T-cell (primary cell): ENCODE measurements at regions not wholly inside any gene's neighbourhood (a gene's known extent, or its start where the extent isn't known, plus 50 kb on each side); places are given as distances from the start of the nearest gene placed in this dataset.
A peak's percentile ranks its signal among the peaks of the same experiment; 100 is the strongest.

Source experiments
- ATAC-seq, 4 experiments: fragments of 200-7000 bp in 3 of 4; fragments of 150-1000 bp in 1 of 4; cut with Tn5 transposase; replicated peaks in 1 of 4; 1 replicate in 3 of 4; 2 replicates in 1 of 4; pipeline ENCODE4 v1.10.0; 2021; ENCODE audit warnings: moderate library complexity in 3 of 4, mild to moderate bottlenecking in 2 of 4, moderate number of reproducible peaks in 1 of 4
- CTCF ChIA-PET, 2 donors: fragments of 300-600 bp; sonication (Branson Sonifier 250); formaldehyde crosslinking; loops; one replicate each; lab custom pipeline; 2022; ENCODE audit warnings: antibody characterized with exemption in 2 of 2; lab: Charles Lee
- POLR2A ChIA-PET, 2 donors: fragments of 300-600 bp; sonication (Branson Sonifier 250); formaldehyde crosslinking; loops; one replicate each; lab custom pipeline; 2022; ENCODE audit warnings: antibody characterized with exemption in 2 of 2; lab: Charles Lee
- DNase-seq, 35 experiments: peaks; one replicate each; pipeline versions ENCODE4 v3.0.0 to v3.0.0-alpha.2; 2013 to 2023
- H3K27ac ChIP-seq: one replicate; pipeline ENCODE4 v1.5.1; 2013; ENCODE audit warnings: low read length
- H3K27me3 ChIP-seq, 2 experiments: replicated peaks in 1 of 2; 1 replicate in 1 of 2; 2 replicates in 1 of 2; pipeline versions ENCODE4 v1.6.1 to v1.7.0; 2013; ENCODE audit warnings: low read length in 1 of 2, mixed read lengths in 1 of 2; ENCODE audit not compliant: control insufficient read depth in 2 of 2, insufficient read depth in 2 of 2; ENCODE audit errors: extremely low read depth in 1 of 2
- H3K36me3 ChIP-seq, 2 donors: 1 replicate in 1 of 2; 2 replicates in 1 of 2; pipeline versions ENCODE4 v1.6.1 to v1.7.0; 2013; ENCODE audit warnings: low read length in 1 of 2; ENCODE audit not compliant: control insufficient read depth in 2 of 2, insufficient read depth in 1 of 2; ENCODE audit errors: extremely low read depth in 1 of 2
- H3K4me1 ChIP-seq, 2 experiments: 1 replicate in 1 of 2; 2 replicates in 1 of 2; pipeline versions ENCODE4 v1.6.1 to v1.7.0; 2013; ENCODE audit warnings: low read length in 2 of 2, mixed read lengths in 1 of 2; ENCODE audit not compliant: insufficient read depth in 2 of 2, control insufficient read depth in 1 of 2; ENCODE audit errors: extremely low read depth in 1 of 2
- H3K4me3 ChIP-seq, 2 donors: 1 replicate in 1 of 2; 2 replicates in 1 of 2; pipeline versions ENCODE4 v1.5.1 to v1.7.0; 2013; ENCODE audit warnings: mild to moderate bottlenecking in 2 of 2, low read length in 1 of 2, moderate library complexity in 1 of 2; ENCODE audit not compliant: control insufficient read depth in 1 of 2; ENCODE audit errors: extremely low read depth in 1 of 2
- H3K9me3 ChIP-seq: 2 replicates; pipeline ENCODE4 v1.7.0; 2013
- H3K27ac Mint-ChIP-seq, 2 donors: one replicate each; pipeline ENCODE4 v1.8.0; 2020 to 2021; ENCODE audit warnings: mild to moderate bottlenecking in 2 of 2, mixed read lengths in 2 of 2
- H3K27me3 Mint-ChIP-seq, 2 donors: one replicate each; pipeline ENCODE4 v1.8.0; 2021 to 2022; ENCODE audit warnings: mixed read lengths in 2 of 2
- H3K36me3 Mint-ChIP-seq: one replicate; pipeline ENCODE4 v1.8.0; 2021; ENCODE audit warnings: mixed read lengths
- H3K4me1 Mint-ChIP-seq, 3 donors: one replicate each; pipeline ENCODE4 v1.8.0; 2020 to 2022; ENCODE audit warnings: mixed read lengths in 3 of 3, mild to moderate bottlenecking in 1 of 3
- H3K4me3 Mint-ChIP-seq, 3 donors: one replicate each; pipeline ENCODE4 v1.8.0; 2020 to 2022; ENCODE audit warnings: mild to moderate bottlenecking in 3 of 3, mixed read lengths in 3 of 3, moderate library complexity in 3 of 3
- H3K9me3 Mint-ChIP-seq, 3 donors: one replicate each; pipeline ENCODE4 v1.8.0; 2020 to 2022; ENCODE audit warnings: mixed read lengths in 3 of 3
- WGBS: methylation state at CpG from one replicate; pipeline ENCODE4 v1.1.5; 2013; ENCODE audit warnings: missing lambda C conversion rate; ENCODE audit not compliant: insufficient coverage; 5-methylcytosine and 5-hydroxymethylcytosine counted together

DNA sequence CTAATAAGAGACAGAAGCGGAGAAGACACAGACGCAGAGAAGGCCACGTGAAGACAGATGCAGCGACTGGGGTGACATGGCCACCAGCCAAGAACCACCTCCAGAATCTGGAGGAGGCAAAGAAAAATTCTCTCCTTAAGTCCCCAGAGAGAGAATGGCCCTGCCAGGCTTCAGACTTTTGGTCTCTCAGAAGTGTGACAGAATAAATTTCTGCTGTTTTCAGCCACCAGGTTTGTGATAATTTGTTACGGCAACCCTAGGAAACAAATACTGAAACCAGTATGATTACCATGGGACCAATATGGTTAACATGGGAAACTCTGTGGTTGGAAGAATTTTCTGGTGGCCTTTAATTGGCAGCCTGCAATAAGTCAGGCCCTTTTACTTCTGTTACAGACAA lies 63.9 kb upstream of the DOCK9 start:
- Histone ChIP-seq H3K9me3 (no peaks in the 10 kb centered on the region), H3K27ac (peak overlapping the region; percentile 42), H3K4me1 (peaks cover 30 to 58% of the 10 kb centered on the region in 2 experiments), H3K4me3 (no peak overlapping the region), H3K36me3 (no peaks in the 10 kb centered on the region), H3K27me3 (no peaks in the 10 kb centered on the region)
- CTCF ChIA-PET: interaction anchor here (0.6 to 2.0 kb wide), 4 partner anchors 13 to 199 kb away, joined by 3 to 10 read pairs (median 4); no protein-coding TSS in a partner anchor
- DNase-seq (no peak), ATAC-seq (no peak)
- H3K9me3 Mint-ChIP-seq: no peaks in the 10 kb centered on the region
- no peaks in the 10 kb centered on the region for H3K36me3 Mint-ChIP-seq
- WGBS: 70% methylated on average over 2 of the region's 5 CpGs
- POLR2A ChIA-PET: no interaction called here
- H3K27me3 Mint-ChIP-seq: no peaks in the 10 kb centered on the region
- H3K27ac Mint-ChIP-seq: peak overlapping the region; percentile 97 to 98
- no peak overlapping the region for H3K4me3 Mint-ChIP-seq
- H3K4me1 Mint-ChIP-seq: peaks cover 76 to 86% (median 83%) of the 10 kb centered on the region in 3 donors

GRCh38 chr13:99042521-99043250 lies 64.8 kb upstream of the DOCK9 start:
- Histone ChIP-seq H3K4me3 (no peak overlapping the region), H3K4me1 (peaks cover 35 to 67% of the 10 kb centered on the region in 2 experiments), H3K36me3 (no peaks in the 10 kb centered on the region), H3K9me3 (no peaks in the 10 kb centered on the region), H3K27ac (peak overlapping the region; percentile 81), H3K27me3 (no peaks in the 10 kb centered on the region)
- Mint-ChIP-seq H3K36me3 (no peaks in the 10 kb centered on the region), H3K4me1 (peaks cover 77 to 90% (median 87%) of the 10 kb centered on the region in 3 donors), H3K9me3 (no peaks in the 10 kb centered on the region), H3K27ac (peak overlapping the region; percentile 97 to 98), H3K27me3 (no peaks in the 10 kb centered on the region), H3K4me3 (peak overlapping the region in 1 of 3 donors; percentile 15)
- DNase-seq: no peak
- ATAC-seq: no peak
- ChIA-PET POLR2A (no interaction called here), CTCF (interaction anchor here (0.6 to 2.0 kb wide), 3 partner anchors 14 to 224 kb away, joined by 3 to 10 read pairs (median 5); no protein-coding TSS in a partner anchor)
- 100% methylated on average over 1 of the region's 4 CpGs for WGBS

GRCh38 chr13:99043831-99044231 lies 66.0 kb upstream of the DOCK9 start:
- DNase-seq: no peak
- Histone ChIP-seq H3K27me3 (no peaks in the 10 kb centered on the region), H3K4me3 (no peak overlapping the region), H3K4me1 (peaks cover 37 to 75% of the 10 kb centered on the region in 2 experiments), H3K27ac (peak overlapping the region; percentile 81), H3K9me3 (no peaks in the 10 kb centered on the region), H3K36me3 (no peaks in the 10 kb centered on the region)
- no peak for ATAC-seq
- CTCF ChIA-PET: interaction anchor here (1.4 to 2.0 kb wide), 2 partner anchors 15 to 222 kb away, joined by 3 to 10 read pairs; no protein-coding TSS in a partner anchor
- no peaks in the 10 kb centered on the region for H3K36me3 Mint-ChIP-seq
- peaks cover 87 to 93% (median 91%) of the 10 kb centered on the region in 3 donors for H3K4me1 Mint-ChIP-seq
- POLR2A ChIA-PET: interaction anchor here in 1 of 2 donors (0.6 to 1.0 kb wide), 2 partner anchors 12 to 854 kb away, joined by 3 to 4 read pairs; no protein-coding TSS in a partner anchor
- H3K27ac Mint-ChIP-seq: peak overlapping the region; percentile 97 to 98
- 100% methylated on average over 2 of the region's 4 CpGs for WGBS
- no peaks in the 10 kb centered on the region for H3K9me3 Mint-ChIP-seq
- peak overlapping the region in 1 of 3 donors; percentile 70 for H3K4me3 Mint-ChIP-seq
- no peaks in the 10 kb centered on the region for H3K27me3 Mint-ChIP-seq

GRCh38 chr13:99044764-99045163 lies 66.9 kb upstream of the DOCK9 start:
- DNase-seq: no peak
- peak overlapping the region in 1 of 3 donors; percentile 70 for H3K4me3 Mint-ChIP-seq

GRCh38 chr13:99045396-99045795 lies 67.5 kb upstream of the DOCK9 start:
- WGBS: no CpG with 5 or more reads among the region's 1 CpG
- H3K4me3 ChIP-seq: peak overlapping the region in 1 of 2 donors; percentile 8
- no peaks in the 10 kb centered on the region for H3K9me3 ChIP-seq
- Mint-ChIP-seq H3K4me3 (peak overlapping the region; percentile 65 to 70 (median 70)), H3K27ac (peak overlapping the region; percentile 97 to 98), H3K9me3 (no peaks in the 10 kb centered on the region), H3K36me3 (no peaks in the 10 kb centered on the region), H3K27me3 (no peaks in the 10 kb centered on the region), H3K4me1 (peaks cover 95 to 98% (median 97%) of the 10 kb centered on the region in 3 donors)
- ChIA-PET CTCF (interaction anchor here (0.7 to 1.5 kb wide), 10 partner anchors 12 to 494 kb away, joined by 3 to 7 read pairs (median 3); no protein-coding TSS in a partner anchor), POLR2A (interaction anchor here (0.6 to 0.7 kb wide), 6 partner anchors 28 to 330 kb away, joined by 4 to 12 read pairs (median 6); no protein-coding TSS in a partner anchor)
- H3K27ac ChIP-seq: peak overlapping the region; percentile 81
- H3K27me3 ChIP-seq: no peaks in the 10 kb centered on the region
- peaks cover 49 to 86% of the 10 kb centered on the region in 2 experiments for H3K4me1 ChIP-seq
- DNase-seq: peak in 1 of 35 experiments; percentile 24
- no peaks in the 10 kb centered on the region for H3K36me3 ChIP-seq
- no peak for ATAC-seq

More at GRCh38 chr13:99044764-99045163, 66.9 kb upstream of the DOCK9 start:
- Mint-ChIP-seq H3K4me1 (peaks cover 93 to 98% (median 96%) of the 10 kb centered on the region in 3 donors), H3K36me3 (no peaks in the 10 kb centered on the region), H3K9me3 (no peaks in the 10 kb centered on the region), H3K27ac (peak overlapping the region; percentile 97 to 98), H3K27me3 (no peaks in the 10 kb centered on the region)
- Histone ChIP-seq H3K9me3 (no peaks in the 10 kb centered on the region), H3K4me1 (peaks cover 45 to 82% of the 10 kb centered on the region in 2 experiments), H3K36me3 (no peaks in the 10 kb centered on the region), H3K27ac (peak overlapping the region; percentile 81), H3K27me3 (no peaks in the 10 kb centered on the region), H3K4me3 (no peak overlapping the region)
- CTCF ChIA-PET: interaction anchor here (0.8 to 1.2 kb wide), 3 partner anchors 27 to 221 kb away, joined by 3 read pairs; no protein-coding TSS in a partner anchor
- no peak for ATAC-seq
- POLR2A ChIA-PET: interaction anchor here (0.6 to 1.0 kb wide), 4 partner anchors 11 to 194 kb away, joined by 3 to 14 read pairs (median 6); no protein-coding TSS in a partner anchor
- 79% methylated on average over 2 of the region's 4 CpGs for WGBS

DNA sequence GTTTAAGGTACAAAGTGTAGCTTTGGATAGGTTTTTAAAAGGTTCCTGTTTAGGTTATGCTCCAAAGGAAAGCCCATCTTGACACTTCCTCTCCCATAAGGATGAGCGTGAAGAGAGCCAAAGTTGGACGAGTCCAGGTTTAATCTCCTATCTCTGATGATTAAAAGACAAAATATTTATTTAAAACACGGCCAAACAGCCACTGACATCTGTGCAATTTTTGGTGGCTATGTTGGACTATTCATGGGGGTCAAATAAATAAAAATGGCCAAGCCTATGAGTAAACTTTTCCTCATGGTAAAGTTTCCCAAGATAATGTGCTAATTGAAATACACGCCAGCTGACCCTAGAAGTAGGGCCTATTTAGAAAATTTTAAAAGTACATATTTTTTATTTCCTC lies 69.0 kb upstream of the DOCK9 start:
- Mint-ChIP-seq H3K27me3 (no peaks in the 10 kb centered on the region), H3K4me3 (peak overlapping the region; percentile 65 to 70 (median 70)), H3K9me3 (no peaks in the 10 kb centered on the region), H3K27ac (peak overlapping the region; percentile 97 to 98), H3K36me3 (no peaks in the 10 kb centered on the region), H3K4me1 (peaks cover 95 to 99% (median 99%) of the 10 kb centered on the region in 3 donors)
- ChIA-PET POLR2A (interaction anchor here in 1 of 2 donors (0.6 to 1.3 kb wide), 3 partner anchors 37 to 52 kb away, joined by 3 to 7 read pairs (median 3); no protein-coding TSS in a partner anchor), CTCF (interaction anchor here in 1 of 2 donors (0.6 to 1.5 kb wide), 4 partner anchors 8 to 1611 kb away, joined by 3 to 7 read pairs (median 4); no protein-coding TSS in a partner anchor)
- Histone ChIP-seq H3K27ac (peak overlapping the region; percentile 81), H3K4me1 (peaks cover 64 to 88% of the 10 kb centered on the region in 2 experiments), H3K27me3 (no peaks in the 10 kb centered on the region), H3K36me3 (no peaks in the 10 kb centered on the region), H3K4me3 (no peak overlapping the region), H3K9me3 (no peaks in the 10 kb centered on the region)
- ATAC-seq: no peak
- no peak for DNase-seq
- WGBS: no CpG with 5 or more reads among the region's 4 CpGs
